ENCODE measurements at regions not wholly inside any gene's neighbourhood (a gene's known extent, or its start where the extent isn't known, plus 50 kb on each side); places are given as distances from the start of the nearest gene placed in this dataset.

- no peak overlapping the region for H2BK12ac ChIP-seq (ENCODE audit: low read depth, low read length)
- H4K8ac ChIP-seq (ENCODE audit: extremely low read depth, insufficient read depth, low read length): no peak overlapping the region
- H3K4me1 ChIP-seq (replicated peaks in 1 of 4; ENCODE audit: control insufficient read depth in 3 of 4, insufficient read depth in 4 of 4, low read length in 3 of 4): no peaks in the 10 kb centered on the region
- CTCF ChIA-PET (ENCODE audit: partially characterized antibody): no interaction called here
- H3K36me3 ChIP-seq (ENCODE audit: control insufficient read depth in 2 of 4, insufficient read depth in 4 of 4, low read length in 3 of 4): no peaks in the 10 kb centered on the region
- no peak overlapping the region for H3K56ac ChIP-seq (replicated peaks; ENCODE audit: insufficient read length, low read depth, low read length)
- H3K4me3 ChIP-seq (ENCODE audit: extremely low read depth in 1 of 4, insufficient read depth in 2 of 4, low read depth in 3 of 4, low read length in 4 of 4): no peak overlapping the region
- no peak overlapping the region for H4K91ac ChIP-seq (replicated peaks; ENCODE audit: insufficient read length, low read length)
- no peak for FAIRE-seq
- no peak overlapping the region for H3K18ac ChIP-seq (ENCODE audit: extremely low read depth, low read length)
- no peak overlapping the region for H3K4me2 ChIP-seq (ENCODE audit: insufficient read depth in 1 of 2, low read depth in 2 of 2, low read length in 2 of 2)
- H3K27ac ChIP-seq (ENCODE audit: low read depth, low read length): no peak overlapping the region
- H3K79me1 ChIP-seq (ENCODE audit: low read depth, low read length): no peaks in the 10 kb centered on the region
- H3K27me3 ChIP-seq (replicated peaks in 1 of 4; ENCODE audit: control insufficient read depth in 3 of 4, extremely low read depth in 1 of 4, insufficient read depth in 3 of 4, low read length in 3 of 4): no peaks in the 10 kb centered on the region
- POLR2A ChIA-PET (ENCODE audit: partially characterized antibody): no interaction called here
- H3K4ac ChIP-seq (replicated peaks; ENCODE audit: insufficient read length, low read depth, low read length): no peak overlapping the region
- H2BK120ac ChIP-seq (replicated peaks; ENCODE audit: low read depth, low read length): no peak overlapping the region
- no peaks in the 10 kb centered on the region for H3K79me2 ChIP-seq (ENCODE audit: control insufficient read depth in 1 of 2, insufficient read depth in 2 of 2, low read length in 2 of 2)
- H2BK15ac ChIP-seq (ENCODE audit: low read length): no peak overlapping the region
- H4K20me1 ChIP-seq (replicated peaks in 1 of 2; ENCODE audit: control insufficient read depth in 1 of 2, insufficient read depth in 2 of 2, low read length in 2 of 2): no peaks in the 10 kb centered on the region
- no peak for DNase-seq (ENCODE audit: low read depth in 1 of 2, low spot score in 2 of 2)
- no peaks in the 10 kb centered on the region for H3K23me2 ChIP-seq (ENCODE audit: low read depth, low read length)
- no peak overlapping the region for H3K9ac ChIP-seq (replicated peaks in 1 of 4; ENCODE audit: extremely low read depth in 1 of 4, low read depth in 3 of 4, low read length in 3 of 4)
- H2BK5ac ChIP-seq (ENCODE audit: low read depth, low read length): no peak overlapping the region
- H3K14ac ChIP-seq (ENCODE audit: insufficient read length): no peak overlapping the region
- no peak overlapping the region for H2AFZ ChIP-seq (ENCODE audit: low read length)
- H4K5ac ChIP-seq (ENCODE audit: insufficient read length, low read depth, low read length): no peak overlapping the region
- H2BK20ac ChIP-seq (ENCODE audit: low read length): no peak overlapping the region
- H2AK5ac ChIP-seq (ENCODE audit: low read depth, low read length): no peak overlapping the region
- no peaks in the 10 kb centered on the region for H3K9me3 ChIP-seq (ENCODE audit: insufficient read depth in 2 of 2, low read depth in 1 of 2, low read length in 1 of 2)
- 90% methylated on average over 3 of the region's 3 CpGs; no CpG with 5 or more reads in 1 of the 2 experiments for WGBS, 2 experiments (ENCODE audit: extremely low coverage in 1 of 2, insufficient coverage in 1 of 2, insufficient read length in 1 of 2, insufficient replicate concordance in 2 of 2, low coverage in 1 of 2, low lambda C conversion rate in 2 of 2, missing lambda C conversion rate in 1 of 2)
- no peak overlapping the region for H3K23ac ChIP-seq (ENCODE audit: insufficient read length)
- TF ChIP-seq TEAD4 (IDR thresholded peaks at IDR 0.05; ENCODE audit: low read depth, low read length) (no peak), EGR1 (IDR thresholded peaks at IDR 0.05; ENCODE audit: borderline replicate concordance, low read depth, low read length) (no peak), CREB1 (IDR thresholded peaks at IDR 0.05) (no peak), RNF2 (IDR thresholded peaks at IDR 0.05; ENCODE audit: borderline replicate concordance, low read depth, low read length, missing control alignments, poor library complexity, severe bottlenecking) (no peak), MAX (IDR thresholded peaks at IDR 0.05) (no peak), EZH2 (IDR thresholded peaks at IDR 0.05; ENCODE audit: low read depth, low read length, severe bottlenecking) (no peak), TCF12 (IDR thresholded peaks at IDR 0.05; ENCODE audit: low read depth, low read length) (no peak)
These were observed 628.9 kb upstream of the TBX3 start for GRCh38 chr12:115312901-115313300.

Measured in H1 (cell line).